Spinal cord (tissue), 9 donors: ENCODE measurements at regions not wholly inside any gene's neighbourhood (a gene's known extent, or its start where the extent isn't known, plus 50 kb on each side); places are given as distances from the start of the nearest gene placed in this dataset.

Experiments used
- DNase-seq, 6 donors: peaks; one replicate each; pipeline versions ENCODE4 v3.0.0 to v3.0.0-alpha.2; 2013 to 2015; ENCODE audit warnings: low spot score in 6 of 6, low read depth in 4 of 6
- H3K27ac ChIP-seq: one replicate; pipeline ENCODE4 v1.5.1; 2013; ENCODE audit warnings: low read depth, low read length, control low read depth
- H3K27me3 ChIP-seq: one replicate; pipeline ENCODE4 v1.6.1; 2013; ENCODE audit warnings: low read length; ENCODE audit not compliant: control insufficient read depth, insufficient read depth
- H3K36me3 ChIP-seq: one replicate; pipeline ENCODE4 v1.6.1; 2013; ENCODE audit warnings: low read length; ENCODE audit not compliant: control insufficient read depth, insufficient read depth
- H3K4me1 ChIP-seq: one replicate; pipeline ENCODE4 v1.6.1; 2013; ENCODE audit warnings: low read length; ENCODE audit not compliant: control insufficient read depth, insufficient read depth
- H3K4me3 ChIP-seq: one replicate; pipeline ENCODE4 v1.5.1; 2013; ENCODE audit warnings: low read depth, low read length, control low read depth
- H3K9me3 ChIP-seq: one replicate; pipeline ENCODE4 v1.6.1; 2013; ENCODE audit warnings: low read length; ENCODE audit not compliant: control insufficient read depth, insufficient read depth
- WGBS: methylation state at CpG from one replicate; pipeline ENCODE4 v1.1.5; 2013; ENCODE audit warnings: missing lambda C conversion rate; ENCODE audit not compliant: insufficient coverage; 5-methylcytosine and 5-hydroxymethylcytosine counted together
- donor health status: healthy.

DNA sequence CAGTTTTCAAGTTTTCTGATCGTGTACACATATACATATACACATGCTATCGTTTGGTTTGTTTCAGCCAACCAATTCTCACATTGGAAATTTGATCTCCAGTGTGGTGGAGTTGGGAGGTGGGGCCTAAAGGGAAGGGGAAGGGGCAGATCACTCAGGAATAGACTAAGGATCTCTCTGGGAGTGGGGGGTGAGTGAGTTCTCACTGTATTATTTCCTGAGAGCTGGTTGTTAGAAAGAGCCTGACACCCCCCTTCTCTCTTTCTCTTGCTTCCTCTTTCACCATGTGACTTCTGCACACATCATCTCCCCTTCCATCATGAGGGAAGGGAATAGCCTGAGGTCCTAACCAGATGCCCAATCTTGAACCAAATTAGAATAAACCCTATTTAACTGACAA lies 551.7 kb downstream of the MAT2B start:
- Histone ChIP-seq H3K36me3 (no peaks in the 10 kb centered on the region), H3K4me3 (no peak overlapping the region), H3K27ac (no peak overlapping the region), H3K27me3 (no peaks in the 10 kb centered on the region), H3K9me3 (no peaks in the 10 kb centered on the region), H3K4me1 (no peaks in the 10 kb centered on the region)
- DNase-seq = no peak
- no CpG with 5 or more reads among the region's 2 CpGs for WGBS

DNA sequence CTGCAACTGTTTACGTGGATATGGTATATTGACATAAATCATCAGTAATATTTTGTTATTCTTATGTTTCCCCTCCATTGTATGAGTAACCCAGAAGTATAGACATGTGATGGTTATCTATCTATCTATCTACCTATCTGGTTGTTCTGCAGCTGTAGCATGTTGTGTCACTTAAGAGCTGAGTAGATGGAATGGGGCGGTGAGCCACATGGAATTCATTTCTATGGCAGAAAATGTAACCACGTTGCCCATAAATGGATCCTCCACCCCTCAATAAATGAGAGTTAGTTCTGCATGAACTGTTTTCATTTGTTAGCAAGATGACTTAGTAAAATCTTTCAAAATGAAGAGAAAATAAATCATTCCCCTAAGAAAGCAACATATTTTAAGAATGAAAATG lies 553.2 kb downstream of the MAT2B start:
- no peaks in the 10 kb centered on the region for H3K27me3 ChIP-seq
- DNase-seq = peak in 1 of 6 donors; percentile 45
- no peak overlapping the region for H3K4me3 ChIP-seq
- no peak overlapping the region for H3K27ac ChIP-seq
- no CpG with 5 or more reads among the region's 3 CpGs for WGBS
- H3K36me3 ChIP-seq = no peaks in the 10 kb centered on the region
- no peaks in the 10 kb centered on the region for H3K4me1 ChIP-seq
- H3K9me3 ChIP-seq = no peaks in the 10 kb centered on the region

DNA sequence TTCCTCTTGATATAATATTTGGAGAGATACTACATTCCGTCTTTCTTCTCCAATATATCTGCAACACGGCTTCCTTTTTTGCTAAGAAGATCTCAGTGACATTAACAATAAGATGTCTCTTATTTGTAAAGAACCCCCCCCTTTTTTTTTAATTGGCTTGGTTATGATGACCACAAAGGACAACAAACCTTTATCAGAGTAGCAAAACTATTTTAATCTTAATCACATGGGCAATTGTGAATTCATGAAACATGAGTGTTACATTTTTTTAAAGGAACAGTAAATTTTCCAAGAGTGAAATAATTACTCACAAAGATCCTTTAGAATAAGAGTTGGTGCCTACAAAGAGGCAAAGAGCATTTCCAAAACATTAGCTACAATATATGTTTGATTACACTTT lies 554.1 kb downstream of the MAT2B start:
- H3K36me3 ChIP-seq = no peaks in the 10 kb centered on the region
- H3K4me1 ChIP-seq = no peaks in the 10 kb centered on the region
- H3K9me3 ChIP-seq = no peaks in the 10 kb centered on the region
- H3K27ac ChIP-seq = no peak overlapping the region
- DNase-seq = no peak
- WGBS = no CpG with 5 or more reads among the region's 2 CpGs
- no peaks in the 10 kb centered on the region for H3K27me3 ChIP-seq
- H3K4me3 ChIP-seq = no peak overlapping the region

DNA sequence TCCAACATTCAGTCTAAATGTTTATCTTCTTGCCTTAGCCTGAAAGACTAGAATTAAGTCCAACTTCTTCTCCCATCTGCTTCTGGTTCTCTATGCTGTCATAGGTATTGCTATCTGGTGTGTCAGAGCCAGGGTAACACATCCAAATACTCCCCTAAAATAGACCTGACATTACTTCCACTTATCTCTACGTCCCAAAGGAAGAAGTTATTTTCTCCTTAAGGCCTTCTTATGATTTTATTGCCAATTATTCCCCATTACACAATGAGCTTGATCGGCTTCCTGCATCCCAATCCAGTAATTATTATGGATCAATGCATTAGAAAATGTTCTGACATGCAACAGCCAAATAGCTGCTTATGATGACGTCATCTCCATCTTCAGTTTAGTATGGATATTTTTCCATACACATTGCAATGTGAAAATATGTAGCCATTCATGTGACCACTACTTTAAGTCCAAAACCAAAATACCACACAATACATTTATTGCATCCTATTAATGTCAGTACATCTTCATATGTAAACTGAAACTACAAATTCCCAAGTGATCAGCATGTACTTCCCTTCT lies 555.5 kb downstream of the MAT2B start:
- Histone ChIP-seq H3K9me3 (no peaks in the 10 kb centered on the region), H3K27ac (no peak overlapping the region), H3K4me3 (no peak overlapping the region), H3K36me3 (no peaks in the 10 kb centered on the region), H3K27me3 (no peaks in the 10 kb centered on the region), H3K4me1 (no peaks in the 10 kb centered on the region)
- 60% methylated on average over 1 of the region's 3 CpGs for WGBS
- DNase-seq = peak in 1 of 6 donors; percentile 9

DNA sequence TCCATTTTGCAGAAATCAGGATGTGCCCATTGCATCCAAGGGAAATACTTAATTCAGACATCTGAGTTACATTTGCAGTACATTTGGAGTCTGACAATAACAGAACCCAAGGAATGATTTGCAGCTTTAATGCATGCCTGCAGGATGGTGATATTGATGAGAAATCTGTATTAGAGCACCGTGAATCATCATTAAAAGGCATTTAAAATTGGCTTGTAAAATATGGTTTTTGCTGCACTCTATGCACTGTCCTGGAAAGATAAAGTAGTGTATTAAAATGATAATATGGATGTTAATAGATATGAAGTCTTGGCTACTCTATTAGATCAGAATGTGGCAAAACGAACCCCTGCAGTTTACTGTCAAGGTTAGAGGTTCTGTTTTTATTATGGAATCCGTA lies 556.9 kb downstream of the MAT2B start:
- Histone ChIP-seq H3K4me1 (no peaks in the 10 kb centered on the region), H3K9me3 (no peaks in the 10 kb centered on the region), H3K27ac (no peak overlapping the region), H3K4me3 (no peak overlapping the region), H3K36me3 (no peaks in the 10 kb centered on the region), H3K27me3 (no peaks in the 10 kb centered on the region)
- peak in 1 of 6 donors; percentile 27 for DNase-seq
- 73% methylated on average over 2 of the region's 3 CpGs for WGBS

DNA sequence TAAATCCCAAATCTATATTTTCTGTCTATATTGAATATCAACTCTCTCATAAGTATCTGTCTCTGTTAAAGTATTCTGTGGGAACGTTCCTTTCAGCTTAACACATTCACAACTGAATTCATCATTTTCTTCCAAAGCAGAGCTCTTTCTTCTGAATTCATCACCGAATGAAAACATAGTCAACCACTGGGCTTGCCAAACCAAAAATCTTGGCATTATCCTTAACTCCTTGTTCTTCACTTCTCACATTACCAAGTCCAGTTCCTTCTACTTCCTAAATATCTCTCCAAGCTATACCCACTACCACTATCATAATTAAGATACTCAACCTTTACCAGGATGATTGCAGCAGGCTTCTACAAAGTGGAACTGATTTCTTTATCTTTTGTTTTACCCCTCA lies 559.8 kb downstream of the MAT2B start:
- no peak overlapping the region for H3K27ac ChIP-seq
- no peaks in the 10 kb centered on the region for H3K4me1 ChIP-seq
- no peaks in the 10 kb centered on the region for H3K36me3 ChIP-seq
- DNase-seq = no peak
- no peaks in the 10 kb centered on the region for H3K9me3 ChIP-seq
- WGBS = 100% methylated on average over 2 of the region's 2 CpGs
- H3K4me3 ChIP-seq = no peak overlapping the region
- H3K27me3 ChIP-seq = no peaks in the 10 kb centered on the region

DNA sequence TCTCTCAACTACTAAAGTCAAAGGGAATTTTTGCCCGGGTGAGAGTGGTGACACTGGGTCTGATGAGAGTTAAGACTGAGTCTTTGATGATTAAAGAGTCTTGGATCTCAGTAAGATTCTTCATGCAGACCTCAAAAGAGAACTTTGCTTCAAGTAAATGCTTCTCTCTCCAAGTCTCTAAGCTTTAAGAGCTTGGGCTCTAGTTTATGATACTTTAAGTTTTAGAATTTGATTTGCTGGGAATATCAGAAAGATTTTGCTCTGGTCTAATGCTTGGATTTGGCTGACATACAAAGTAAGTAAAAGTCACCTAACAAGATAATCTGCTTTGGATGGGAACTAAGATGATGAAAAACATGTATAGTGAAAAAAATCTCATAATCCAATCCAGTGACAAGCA lies 566.3 kb downstream of the MAT2B start:
- no CpG with 5 or more reads among the region's 1 CpG for WGBS
- H3K4me1 ChIP-seq = no peaks in the 10 kb centered on the region
- DNase-seq = no peak
- no peaks in the 10 kb centered on the region for H3K36me3 ChIP-seq
- no peaks in the 10 kb centered on the region for H3K27me3 ChIP-seq
- H3K27ac ChIP-seq = no peak overlapping the region
- H3K4me3 ChIP-seq = no peak overlapping the region
- H3K9me3 ChIP-seq = no peaks in the 10 kb centered on the region

DNA sequence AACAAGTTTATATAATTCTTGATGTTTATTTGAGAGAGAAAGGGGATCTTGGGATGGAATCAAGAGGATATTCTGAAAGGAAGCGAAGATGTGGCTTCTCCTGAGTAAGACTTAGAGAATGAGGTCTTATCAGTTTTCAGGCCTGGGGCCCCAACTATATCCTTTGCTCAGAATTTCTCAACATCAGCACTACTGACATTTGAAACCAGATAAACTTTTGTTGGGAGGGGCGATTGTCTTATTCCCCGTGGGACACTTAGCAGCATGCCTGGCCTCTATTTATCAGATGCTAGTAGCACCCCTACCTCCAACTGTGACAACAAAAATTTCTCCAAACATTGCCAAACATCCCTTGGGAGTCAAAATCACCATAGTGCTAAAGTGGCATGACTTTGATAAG lies 567.7 kb downstream of the MAT2B start:
- H3K27ac ChIP-seq = no peak overlapping the region
- no CpG with 5 or more reads among the region's 3 CpGs for WGBS
- H3K9me3 ChIP-seq = no peaks in the 10 kb centered on the region
- H3K36me3 ChIP-seq = no peaks in the 10 kb centered on the region
- DNase-seq = no peak
- no peak overlapping the region for H3K4me3 ChIP-seq
- no peaks in the 10 kb centered on the region for H3K27me3 ChIP-seq
- no peaks in the 10 kb centered on the region for H3K4me1 ChIP-seq

DNA sequence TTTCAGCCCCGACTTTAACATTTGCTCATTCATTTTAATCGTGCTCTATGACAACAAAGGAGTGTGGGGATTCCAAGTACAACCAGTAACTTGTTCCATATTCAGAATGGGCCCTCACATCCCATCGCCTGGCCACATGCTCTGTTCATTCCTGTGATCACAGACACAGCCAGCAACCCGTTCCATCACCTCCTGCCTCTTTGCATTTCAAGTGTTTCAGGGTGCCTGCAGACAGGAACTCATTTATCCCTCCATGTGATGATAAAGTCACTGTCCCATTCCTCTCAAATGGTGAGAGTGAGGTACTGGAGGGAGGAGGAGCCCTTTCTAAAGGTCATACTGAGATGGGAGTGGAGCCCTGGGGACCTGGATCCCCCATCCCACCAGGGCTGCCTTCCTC lies 571.1 kb downstream of the MAT2B start:
- Histone ChIP-seq H3K27me3 (no peaks in the 10 kb centered on the region), H3K27ac (no peak overlapping the region), H3K4me1 (no peaks in the 10 kb centered on the region), H3K36me3 (no peaks in the 10 kb centered on the region), H3K4me3 (no peak overlapping the region), H3K9me3 (no peaks in the 10 kb centered on the region)
- WGBS = 70% methylated on average over 2 of the region's 4 CpGs
- DNase-seq = peak in 1 of 6 donors; percentile 65

DNA sequence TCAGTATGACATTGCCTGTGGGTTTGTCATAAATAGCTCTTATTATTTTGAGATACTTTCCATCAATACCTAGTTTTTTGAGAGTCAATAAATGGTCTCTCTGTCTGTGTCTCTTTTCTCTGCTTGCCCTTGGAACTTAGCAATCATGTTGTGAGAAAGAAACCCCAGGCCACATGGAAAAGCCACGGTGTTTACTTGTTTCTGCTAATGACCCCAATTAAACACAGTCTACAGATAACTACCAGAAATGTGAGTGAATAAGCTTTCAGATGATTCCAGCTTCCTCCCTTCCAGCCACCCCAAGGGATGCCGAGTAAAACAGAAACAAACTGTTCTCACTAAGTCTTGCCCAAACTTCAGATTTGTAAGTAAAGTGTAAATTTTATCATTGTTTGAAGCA lies 584.9 kb downstream of the MAT2B start:
- Histone ChIP-seq H3K27ac (no peak overlapping the region), H3K36me3 (no peaks in the 10 kb centered on the region), H3K4me3 (no peak overlapping the region), H3K27me3 (no peaks in the 10 kb centered on the region), H3K4me1 (no peaks in the 10 kb centered on the region), H3K9me3 (no peaks in the 10 kb centered on the region)
- no CpG with 5 or more reads among the region's 2 CpGs for WGBS
- no peak for DNase-seq
